Fibroblast of pulmonary artery (primary cell): ENCODE measurements at regions not wholly inside any gene's neighbourhood (a gene's known extent, or its start where the extent isn't known, plus 50 kb on each side); places are given as distances from the start of the nearest gene placed in this dataset.
A peak's percentile ranks its signal among the peaks of the same experiment; 100 is the strongest.

ENCODE experiments used
- DNase-seq: peaks from one replicate; pipeline ENCODE4 v3.0.0-alpha.2; 2010; ENCODE audit warnings: low read depth
- H3K4me3 ChIP-seq: replicated peaks from 2 replicates; pipeline ENCODE4 v1.5.1; 2011; ENCODE audit warnings: low read depth, mild to moderate bottlenecking, control low read depth, low read length, moderate library complexity
- TF ChIP-seq, protein P1 (sequence below): IDR thresholded peaks from 2 replicates; pipeline ENCODE4 v1.5.1; 2011; ENCODE audit warnings: mild to moderate bottlenecking, control low read depth, low read length, inconsistent platforms; ENCODE audit errors: missing control alignments

DNA sequence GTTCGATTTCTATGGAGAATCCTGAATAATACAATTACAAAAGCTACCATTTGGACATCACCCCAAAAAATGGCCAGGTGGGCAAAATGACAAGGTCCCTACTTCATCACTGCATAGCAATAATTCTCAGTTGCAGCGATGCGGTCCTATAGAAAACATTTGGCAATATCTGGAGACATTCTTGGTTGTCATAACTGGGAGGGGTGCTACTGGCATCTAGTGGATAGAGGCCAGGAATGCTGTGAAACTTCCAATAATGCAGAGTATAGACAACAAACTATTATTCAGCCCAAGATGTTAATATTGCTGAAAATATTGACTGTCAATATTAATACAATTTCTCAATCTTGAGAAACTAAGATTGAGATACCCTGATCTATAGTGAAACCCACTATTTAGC lies 637.8 kb upstream of the PKDCC start:
- TF ChIP-seq, protein P1, sequence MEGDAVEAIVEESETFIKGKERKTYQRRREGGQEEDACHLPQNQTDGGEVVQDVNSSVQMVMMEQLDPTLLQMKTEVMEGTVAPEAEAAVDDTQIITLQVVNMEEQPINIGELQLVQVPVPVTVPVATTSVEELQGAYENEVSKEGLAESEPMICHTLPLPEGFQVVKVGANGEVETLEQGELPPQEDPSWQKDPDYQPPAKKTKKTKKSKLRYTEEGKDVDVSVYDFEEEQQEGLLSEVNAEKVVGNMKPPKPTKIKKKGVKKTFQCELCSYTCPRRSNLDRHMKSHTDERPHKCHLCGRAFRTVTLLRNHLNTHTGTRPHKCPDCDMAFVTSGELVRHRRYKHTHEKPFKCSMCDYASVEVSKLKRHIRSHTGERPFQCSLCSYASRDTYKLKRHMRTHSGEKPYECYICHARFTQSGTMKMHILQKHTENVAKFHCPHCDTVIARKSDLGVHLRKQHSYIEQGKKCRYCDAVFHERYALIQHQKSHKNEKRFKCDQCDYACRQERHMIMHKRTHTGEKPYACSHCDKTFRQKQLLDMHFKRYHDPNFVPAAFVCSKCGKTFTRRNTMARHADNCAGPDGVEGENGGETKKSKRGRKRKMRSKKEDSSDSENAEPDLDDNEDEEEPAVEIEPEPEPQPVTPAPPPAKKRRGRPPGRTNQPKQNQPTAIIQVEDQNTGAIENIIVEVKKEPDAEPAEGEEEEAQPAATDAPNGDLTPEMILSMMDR: no peak
- no peak overlapping the region for H3K4me3 ChIP-seq
- DNase-seq: no peak

DNA sequence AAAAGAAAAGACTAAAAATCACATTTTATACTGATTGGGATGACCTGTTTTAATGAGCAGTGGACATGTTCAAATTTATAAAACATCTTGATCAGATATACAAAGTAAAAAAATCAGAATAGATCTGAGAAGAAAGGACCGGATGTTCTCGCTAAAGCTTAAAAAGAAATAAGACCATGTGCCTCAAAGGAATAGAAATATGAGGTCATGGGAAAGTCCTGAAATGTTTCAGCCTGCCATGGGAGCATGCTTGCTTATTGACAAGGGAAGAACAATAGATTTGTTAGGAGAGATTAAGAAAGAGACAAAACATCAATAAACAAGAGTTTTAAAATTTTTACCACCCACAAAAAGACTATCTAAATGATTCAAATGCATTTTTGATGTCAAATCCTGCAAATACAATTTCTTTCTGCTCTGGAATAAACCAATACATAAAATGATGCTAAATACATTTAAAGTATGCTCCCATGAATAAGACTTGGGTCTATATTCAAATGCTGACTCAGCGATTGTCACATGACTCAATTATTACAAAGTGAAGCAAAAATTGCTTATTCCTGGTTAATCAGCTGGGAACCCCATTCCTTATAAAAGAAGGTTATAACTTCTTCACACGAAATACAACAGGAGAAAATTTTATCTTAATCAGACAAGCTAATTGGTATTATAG lies 633.9 kb upstream of the PKDCC start:
- TF ChIP-seq, protein P1: no peak
- DNase-seq: no peak
- H3K4me3 ChIP-seq: no peak overlapping the region

DNA sequence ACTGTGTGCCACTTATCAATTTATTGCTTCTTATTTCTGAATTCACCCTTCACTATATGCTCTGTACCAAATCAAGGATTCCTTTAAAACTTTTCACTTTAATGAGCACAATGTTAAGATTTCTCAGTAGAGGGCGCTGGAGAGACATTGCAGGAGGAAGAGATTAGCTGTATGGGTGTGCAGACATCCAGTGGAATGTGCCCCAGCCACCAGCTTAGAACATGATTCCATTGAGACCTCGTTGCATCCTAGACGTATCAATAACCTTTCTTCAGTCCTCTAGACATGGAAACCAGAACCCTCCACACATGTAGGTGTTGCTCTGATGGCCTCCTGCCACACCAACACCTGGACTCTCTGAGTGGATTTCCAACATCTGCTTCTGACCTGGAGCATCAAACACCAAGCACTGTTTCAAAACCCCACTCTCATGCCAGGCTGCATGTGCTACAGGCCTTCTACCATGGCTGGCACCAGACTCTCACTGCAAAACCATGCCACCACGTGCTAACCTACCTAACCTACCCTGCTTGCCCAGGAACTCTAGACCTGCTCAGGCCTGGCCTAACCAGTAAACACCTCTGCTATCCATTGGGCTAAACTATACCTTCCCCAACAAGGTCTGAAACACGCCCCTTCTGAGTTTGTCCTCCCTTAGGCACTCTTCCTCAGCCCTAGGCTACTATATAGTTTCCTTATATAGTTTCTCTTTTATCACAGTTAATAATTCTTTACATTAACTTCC lies 633.2 kb upstream of the PKDCC start:
- peak; percentile 65 for DNase-seq
- no peak overlapping the region for H3K4me3 ChIP-seq
- TF ChIP-seq, protein P1: peak; percentile 71

DNA sequence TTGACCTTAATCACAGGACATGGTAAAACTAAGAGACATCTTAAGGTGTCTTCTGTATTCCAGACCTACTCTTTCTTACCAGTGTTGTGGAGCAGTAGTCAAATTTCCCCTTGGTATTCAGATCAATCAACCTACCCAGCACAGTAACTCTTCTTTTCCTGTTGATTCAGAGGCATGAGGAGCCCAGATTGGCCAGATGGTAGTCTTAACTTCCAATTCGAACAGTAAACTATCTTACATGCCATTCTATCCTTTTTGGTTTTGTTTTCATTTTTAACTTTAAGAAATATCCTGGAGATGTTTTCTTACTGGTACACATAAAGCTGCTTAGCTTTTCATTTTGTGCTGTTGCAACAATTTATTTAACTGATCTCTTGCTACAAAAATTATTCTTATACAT lies 630.3 kb upstream of the PKDCC start:
- DNase-seq: no peak
- TF ChIP-seq, protein P1: no peak

DNA sequence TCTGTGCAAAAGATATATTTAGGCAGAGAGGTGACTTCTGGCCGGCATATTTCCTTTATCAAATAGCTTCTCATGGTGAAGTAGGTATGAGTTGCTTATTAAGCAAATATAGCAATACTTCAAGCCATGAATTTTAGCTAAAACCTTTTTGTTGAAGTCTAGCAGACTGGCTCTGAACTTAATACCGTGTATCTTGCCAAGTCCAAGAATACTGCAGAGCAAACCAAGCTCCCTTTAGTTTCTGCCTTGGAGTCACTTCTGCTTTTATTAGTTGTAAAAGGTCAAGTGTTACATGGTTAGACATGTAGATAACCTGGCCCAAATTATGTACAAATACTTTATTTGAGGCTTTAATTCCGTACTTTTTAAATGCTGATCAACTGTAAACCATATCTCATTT lies 627.6 kb upstream of the PKDCC start:
- H3K4me3 ChIP-seq: no peak overlapping the region
- TF ChIP-seq, protein P1: no peak
- DNase-seq: no peak

More for the DNA sequence above, 630.3 kb upstream of the PKDCC start:
- no peak overlapping the region for H3K4me3 ChIP-seq

DNA sequence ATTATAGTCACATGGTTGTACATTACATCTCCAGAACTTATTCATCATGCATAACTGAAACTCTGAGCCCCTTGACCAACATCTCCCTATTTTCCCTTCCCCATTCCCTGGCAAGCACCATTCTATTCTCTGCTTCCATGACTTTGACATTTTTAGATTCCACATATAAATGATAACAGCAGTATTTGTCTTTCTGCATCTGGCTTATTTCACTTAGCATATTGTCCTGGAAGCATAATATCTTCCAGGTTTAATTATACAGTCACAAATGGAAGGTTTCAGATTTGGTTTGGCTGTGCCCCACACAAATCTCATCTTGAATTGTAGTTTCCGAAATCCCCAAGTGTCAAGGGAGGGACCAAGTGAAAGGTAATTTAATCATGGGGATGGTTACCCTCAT lies 626.9 kb upstream of the PKDCC start:
- no peak overlapping the region for H3K4me3 ChIP-seq
- no peak for DNase-seq
- TF ChIP-seq, protein P1: no peak

DNA sequence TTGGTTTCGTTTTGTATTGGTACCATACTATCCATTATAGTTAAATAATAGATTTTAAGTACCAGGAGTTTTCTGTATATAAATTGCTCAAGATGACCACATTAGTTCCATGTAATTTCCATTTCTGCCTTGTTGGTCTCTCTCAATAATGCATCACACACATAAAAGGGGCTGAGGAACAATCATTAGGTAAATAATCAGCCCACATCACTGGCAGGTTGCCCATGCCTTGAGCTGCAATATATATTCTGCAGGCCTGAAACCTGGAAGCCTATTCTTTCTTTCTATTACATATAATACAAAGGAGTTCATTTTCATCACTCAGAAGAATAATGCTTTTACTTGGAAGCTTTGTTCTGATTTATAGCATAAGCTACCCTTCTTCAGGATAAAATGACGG lies 616.1 kb upstream of the PKDCC start:
- TF ChIP-seq, protein P1: no peak
- DNase-seq: no peak
- H3K4me3 ChIP-seq: no peak overlapping the region
